ENCODE measurements at regions not wholly inside any gene's neighbourhood (a gene's known extent, or its start where the extent isn't known, plus 50 kb on each side); places are given as distances from the start of the nearest gene placed in this dataset.
A peak's percentile ranks its signal among the peaks of the same experiment; 100 is the strongest.

DNA sequence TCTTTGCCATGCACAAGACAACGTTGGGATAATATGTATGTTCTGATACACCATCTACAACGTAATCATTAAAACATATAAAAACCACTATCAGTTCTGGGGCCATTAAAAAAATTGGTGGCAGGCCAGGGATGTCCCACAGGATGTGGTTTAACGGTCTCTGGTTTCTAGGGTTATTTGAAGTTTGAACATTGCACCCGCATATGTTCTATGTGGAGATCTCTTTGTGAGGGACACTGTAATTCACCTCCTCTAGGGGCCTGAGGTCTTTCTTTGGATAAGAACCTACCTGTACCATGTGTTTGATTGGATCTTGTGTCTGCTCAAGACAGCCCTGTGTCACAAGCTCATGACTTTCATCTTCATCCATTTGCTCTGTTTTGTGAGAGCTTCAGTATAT, 73.2 kb downstream of the GGTLC2 start:
- Histone ChIP-seq H3K9me3 (no peaks in the 10 kb centered on the region), H3K4me3 (no peak overlapping the region), H3K36me3 (no peaks in the 10 kb centered on the region), H3K27ac (no peak overlapping the region), H3K4me1 (no peaks in the 10 kb centered on the region), H3K27me3 (no peaks in the 10 kb centered on the region)
- TF ChIP-seq EP300 (IDR thresholded peaks at IDR 0.05) (no peak), POLR2AphosphoS5 (IDR thresholded peaks at IDR 0.05) (no peak)
- TF ChIP-seq, protein P1, sequence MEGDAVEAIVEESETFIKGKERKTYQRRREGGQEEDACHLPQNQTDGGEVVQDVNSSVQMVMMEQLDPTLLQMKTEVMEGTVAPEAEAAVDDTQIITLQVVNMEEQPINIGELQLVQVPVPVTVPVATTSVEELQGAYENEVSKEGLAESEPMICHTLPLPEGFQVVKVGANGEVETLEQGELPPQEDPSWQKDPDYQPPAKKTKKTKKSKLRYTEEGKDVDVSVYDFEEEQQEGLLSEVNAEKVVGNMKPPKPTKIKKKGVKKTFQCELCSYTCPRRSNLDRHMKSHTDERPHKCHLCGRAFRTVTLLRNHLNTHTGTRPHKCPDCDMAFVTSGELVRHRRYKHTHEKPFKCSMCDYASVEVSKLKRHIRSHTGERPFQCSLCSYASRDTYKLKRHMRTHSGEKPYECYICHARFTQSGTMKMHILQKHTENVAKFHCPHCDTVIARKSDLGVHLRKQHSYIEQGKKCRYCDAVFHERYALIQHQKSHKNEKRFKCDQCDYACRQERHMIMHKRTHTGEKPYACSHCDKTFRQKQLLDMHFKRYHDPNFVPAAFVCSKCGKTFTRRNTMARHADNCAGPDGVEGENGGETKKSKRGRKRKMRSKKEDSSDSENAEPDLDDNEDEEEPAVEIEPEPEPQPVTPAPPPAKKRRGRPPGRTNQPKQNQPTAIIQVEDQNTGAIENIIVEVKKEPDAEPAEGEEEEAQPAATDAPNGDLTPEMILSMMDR (IDR thresholded peaks at IDR 0.05) = no peak
- intact Hi-C loops (cut with DNase I) = no loop called here
- no peak for DNase-seq
- WGBS, 2 donors = 54 to 59% methylated on average over 4 of the region's 4 CpGs

DNA sequence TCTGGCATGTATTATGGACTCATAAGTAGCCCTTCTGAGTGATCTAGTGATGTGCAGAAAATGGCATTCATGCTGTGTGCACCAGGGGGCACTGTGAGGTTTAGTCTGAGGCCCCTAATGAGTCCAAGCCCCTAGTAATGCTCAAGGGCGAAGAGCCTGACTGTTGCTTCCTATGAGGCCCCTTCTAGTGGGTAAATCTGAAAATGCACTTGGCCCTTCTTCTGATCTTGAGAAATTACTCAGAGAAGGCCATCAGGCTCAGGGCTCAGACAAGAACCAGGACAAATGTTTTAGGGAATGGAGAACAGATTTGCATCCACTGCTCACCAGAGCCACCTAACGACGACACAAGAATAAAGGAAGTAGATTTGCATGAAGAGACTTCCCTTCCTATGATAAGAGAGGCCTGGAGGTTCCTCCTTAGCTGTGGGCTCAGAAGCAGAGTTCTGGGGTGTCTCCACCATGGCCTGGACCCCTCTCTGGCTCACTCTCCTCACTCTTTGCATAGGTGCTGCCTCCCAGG, 75.8 kb downstream of the GGTLC2 start:
- 27 to 35% methylated on average over 3 of the region's 3 CpGs for WGBS, 2 donors
- intact Hi-C loops (cut with DNase I) = no loop called here
- no peaks in the 10 kb centered on the region for H3K36me3 ChIP-seq
- H3K27me3 ChIP-seq = no peaks in the 10 kb centered on the region
- no peak for DNase-seq
- no peaks in the 10 kb centered on the region for H3K9me3 ChIP-seq
- TF ChIP-seq, protein P1 (IDR thresholded peaks at IDR 0.05) = no peak
- TF ChIP-seq POLR2A (IDR thresholded peaks at IDR 0.05) (no peak), EP300 (IDR thresholded peaks at IDR 0.05) (no peak), POLR2AphosphoS5 (IDR thresholded peaks at IDR 0.05) (no peak)
- H3K4me1 ChIP-seq = no peaks in the 10 kb centered on the region
- H3K4me3 ChIP-seq = no peak overlapping the region
- H3K27ac ChIP-seq = peak overlapping the region in 2 of 4 donors; percentile 47 to 52

DNA sequence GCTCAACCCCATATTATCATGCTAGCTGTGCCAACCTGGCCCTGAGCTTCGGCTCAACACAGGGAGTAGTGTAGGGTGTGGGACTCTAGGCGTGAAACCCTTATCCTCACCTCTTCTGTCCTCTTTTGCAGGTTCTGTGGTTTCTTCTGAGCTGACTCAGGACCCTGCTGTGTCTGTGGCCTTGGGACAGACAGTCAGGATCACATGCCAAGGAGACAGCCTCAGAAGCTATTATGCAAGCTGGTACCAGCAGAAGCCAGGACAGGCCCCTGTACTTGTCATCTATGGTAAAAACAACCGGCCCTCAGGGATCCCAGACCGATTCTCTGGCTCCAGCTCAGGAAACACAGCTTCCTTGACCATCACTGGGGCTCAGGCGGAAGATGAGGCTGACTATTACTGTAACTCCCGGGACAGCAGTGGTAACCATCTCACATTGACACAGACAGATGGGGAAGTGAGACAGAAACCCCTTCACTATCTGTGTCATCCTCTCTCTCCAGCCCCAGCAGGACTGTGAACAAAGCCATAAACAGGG, 76.4 kb downstream of the GGTLC2 start:
- DNase-seq = no peak
- Histone ChIP-seq H3K4me3 (no peak overlapping the region), H3K27me3 (peaks cover 0 to 4% (median 0%) of the 10 kb centered on the region in 3 donors), H3K9me3 (no peaks in the 10 kb centered on the region), H3K27ac (peak overlapping the region in 2 of 4 donors; percentile 47 to 52), H3K36me3 (no peaks in the 10 kb centered on the region), H3K4me1 (no peaks in the 10 kb centered on the region)
- intact Hi-C loops (cut with DNase I) = no loop called here
- TF ChIP-seq, protein P1 (IDR thresholded peaks at IDR 0.05) = no peak
- TF ChIP-seq POLR2A (IDR thresholded peaks at IDR 0.05) (no peak), EP300 (IDR thresholded peaks at IDR 0.05) (no peak)
- WGBS, 2 donors = 64 to 84% methylated on average over 6 of the region's 6 CpGs

DNA sequence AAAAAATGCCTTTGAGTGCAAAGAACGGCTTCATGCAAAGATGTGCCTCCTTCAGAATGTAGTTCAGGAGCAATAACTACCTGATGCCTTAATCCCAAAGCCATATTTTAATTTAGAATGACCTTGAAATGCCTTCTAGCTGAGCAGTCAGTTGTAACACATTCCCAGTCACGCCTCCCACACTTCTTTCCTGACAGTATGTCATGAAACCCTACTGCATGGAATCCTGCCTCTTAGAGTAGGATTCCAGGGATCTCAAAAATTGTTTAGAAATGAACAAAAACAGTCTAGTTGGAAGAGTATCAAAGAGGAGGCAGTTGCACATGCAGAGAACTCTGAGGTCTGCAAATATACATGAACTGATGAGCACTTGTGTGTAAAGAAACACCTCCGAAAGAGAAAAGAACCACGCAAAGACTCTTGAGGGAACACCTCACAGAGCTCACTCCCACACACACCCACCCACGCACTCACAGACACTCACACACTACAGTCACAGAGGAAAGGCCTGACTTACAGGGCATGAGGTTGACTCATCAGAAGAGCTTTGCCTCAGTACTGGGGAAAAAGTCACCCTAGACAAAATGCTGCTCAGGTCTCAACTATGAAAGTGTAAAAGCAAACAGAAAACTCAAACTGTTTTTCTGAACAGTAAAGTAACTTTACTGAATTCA, 77.4 kb downstream of the GGTLC2 start:
- TF ChIP-seq, protein P1 (IDR thresholded peaks at IDR 0.05) = no peak
- TF ChIP-seq EP300 (IDR thresholded peaks at IDR 0.05) = no peak
- TF ChIP-seq POLR2A (IDR thresholded peaks at IDR 0.05) = no peak
- TF ChIP-seq POLR2AphosphoS5 (IDR thresholded peaks at IDR 0.05) = no peak
- no peak for DNase-seq

More for the DNA sequence above, 77.4 kb downstream of the GGTLC2 start:
- 66 to 68% methylated on average over 5 of the region's 5 CpGs for WGBS, 2 donors
- intact Hi-C loops (cut with DNase I) = no loop called here
- Histone ChIP-seq H3K27ac (no peak overlapping the region), H3K9me3 (no peaks in the 10 kb centered on the region), H3K27me3 (peaks cover 0 to 4% (median 0%) of the 10 kb centered on the region in 3 donors), H3K4me3 (no peak overlapping the region), H3K4me1 (no peaks in the 10 kb centered on the region), H3K36me3 (no peaks in the 10 kb centered on the region)

All from sigmoid colon (tissue), 6 donors.